ENCODE measurements at regions not wholly inside any gene's neighbourhood (a gene's known extent, or its start where the extent isn't known, plus 50 kb on each side); places are given as distances from the start of the nearest gene placed in this dataset.

DNA sequence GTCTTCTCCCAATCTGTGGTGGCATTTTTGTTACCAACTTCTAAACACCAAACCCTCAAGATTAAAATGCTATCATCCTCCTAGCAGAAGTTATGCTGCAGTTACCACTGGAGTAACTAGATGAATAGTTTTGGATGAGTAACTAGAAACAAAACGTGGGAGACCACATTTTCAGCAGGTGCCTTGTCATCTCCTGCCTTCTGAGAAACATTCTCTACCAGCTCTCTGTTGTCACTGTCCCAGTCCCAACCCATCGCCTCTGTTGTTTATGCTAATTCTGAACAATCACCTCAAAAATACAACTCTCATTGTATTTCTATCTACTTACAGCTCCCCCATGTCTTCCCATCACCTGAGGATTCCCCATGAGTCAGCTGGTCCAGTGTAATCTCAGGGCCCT is 652.5 kb upstream of the ADAMTS16 start:
- no peak for DNase-seq (ENCODE audit: low read depth in 2 of 2)

GRCh38 chr5:4511996-4512656 is 628.0 kb upstream of the ADAMTS16 start:
- DNase-seq (ENCODE audit: low read depth in 2 of 2), result no peak

GRCh38 chr5:4513381-4513780 is 626.7 kb upstream of the ADAMTS16 start:
- DNase-seq (ENCODE audit: low read depth in 2 of 2), result no peak

- no peak for DNase-seq (ENCODE audit: low read depth in 2 of 2)
These were observed 626.0 kb upstream of the ADAMTS16 start for GRCh38 chr5:4514067-4514648.

DNA sequence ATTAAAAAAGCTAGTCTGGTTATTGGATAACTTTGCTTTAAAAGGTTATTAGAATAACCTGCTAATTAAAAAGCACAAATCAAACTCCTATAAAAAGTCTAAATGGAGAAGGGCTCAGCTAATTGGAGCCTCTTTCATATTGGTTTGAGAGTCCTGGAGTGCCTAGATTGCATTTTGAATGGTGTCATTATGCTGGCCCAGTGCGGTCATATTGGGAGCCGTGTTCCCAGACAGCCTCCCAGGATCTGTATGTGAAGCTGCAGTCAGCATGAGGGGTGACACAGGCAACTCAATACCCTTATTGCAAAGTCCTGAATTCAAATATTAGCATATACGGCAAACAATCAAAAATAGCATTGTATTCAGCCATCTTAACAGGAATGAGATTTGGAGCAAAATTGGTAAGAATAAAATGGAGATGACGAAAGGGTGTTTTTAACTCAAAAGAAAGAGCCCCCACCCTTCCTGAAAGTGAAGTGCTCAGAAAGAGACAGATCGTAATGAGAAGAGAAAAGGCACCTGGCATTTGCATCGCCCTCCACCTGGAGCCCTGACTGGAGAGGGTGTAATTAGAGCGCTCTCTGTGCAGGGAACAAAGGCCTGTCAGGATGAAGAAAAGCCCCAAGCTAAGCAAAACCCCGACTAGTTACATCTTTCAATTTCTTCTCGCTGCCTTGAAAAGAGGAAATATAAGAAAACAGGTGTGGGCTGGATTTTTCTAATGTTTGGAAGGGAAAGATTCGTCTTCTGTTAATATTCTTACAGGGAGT is 621.0 kb upstream of the ADAMTS16 start:
- no peak for DNase-seq (ENCODE audit: low read depth in 2 of 2)

- DNase-seq (ENCODE audit: low read depth in 2 of 2), result no peak
These were observed 619.6 kb upstream of the ADAMTS16 start for GRCh38 chr5:4520559-4520958.

GRCh38 chr5:4523038-4523437 is 617.1 kb upstream of the ADAMTS16 start:
- no peak for DNase-seq (ENCODE audit: low read depth in 2 of 2)

DNA sequence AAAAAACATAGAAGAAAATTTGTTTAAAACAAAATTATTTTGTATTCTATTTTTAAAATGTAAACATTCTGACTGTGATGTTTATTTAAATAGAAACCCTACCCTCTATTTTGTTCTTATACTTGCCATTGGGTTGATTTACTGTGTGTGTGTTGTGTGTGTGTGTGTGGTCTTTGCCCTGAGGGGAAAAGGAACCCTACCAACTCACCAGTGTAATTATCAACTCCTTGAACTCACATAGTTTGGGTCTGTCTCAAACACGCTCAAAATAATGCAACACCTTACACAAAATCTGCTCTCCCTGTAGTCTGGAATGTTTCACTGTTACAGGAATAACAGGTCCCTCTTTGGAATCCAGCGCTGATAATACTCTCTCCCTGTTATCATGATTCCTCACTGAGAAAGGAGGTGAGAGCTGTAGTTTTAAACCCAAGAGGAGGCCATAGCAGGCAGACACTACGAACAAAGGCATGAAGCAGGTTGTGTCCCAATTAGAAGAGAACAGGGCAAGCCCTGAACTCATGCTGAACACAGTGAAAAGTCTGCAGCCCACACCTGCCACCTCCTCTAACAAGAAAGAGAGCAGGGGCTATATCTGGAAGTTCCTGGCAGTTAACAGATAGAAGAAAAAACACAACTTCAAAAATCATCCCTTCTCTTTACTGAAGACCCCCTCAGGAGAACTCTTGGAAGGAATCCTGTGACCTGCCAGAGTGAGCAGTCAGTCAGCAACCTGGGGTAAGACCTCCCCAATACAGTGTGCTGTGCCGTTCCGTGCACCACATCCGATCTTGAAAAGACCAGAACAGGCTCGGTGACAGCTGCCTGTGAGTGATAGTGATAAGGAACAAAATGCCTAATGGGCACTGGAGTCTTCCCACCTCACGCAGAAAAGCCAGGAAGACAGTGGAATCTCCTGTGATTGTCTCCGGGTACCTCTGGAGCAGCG is 608.1 kb upstream of the ADAMTS16 start:
- DNase-seq (ENCODE audit: low read depth in 2 of 2), result no peak

DNA sequence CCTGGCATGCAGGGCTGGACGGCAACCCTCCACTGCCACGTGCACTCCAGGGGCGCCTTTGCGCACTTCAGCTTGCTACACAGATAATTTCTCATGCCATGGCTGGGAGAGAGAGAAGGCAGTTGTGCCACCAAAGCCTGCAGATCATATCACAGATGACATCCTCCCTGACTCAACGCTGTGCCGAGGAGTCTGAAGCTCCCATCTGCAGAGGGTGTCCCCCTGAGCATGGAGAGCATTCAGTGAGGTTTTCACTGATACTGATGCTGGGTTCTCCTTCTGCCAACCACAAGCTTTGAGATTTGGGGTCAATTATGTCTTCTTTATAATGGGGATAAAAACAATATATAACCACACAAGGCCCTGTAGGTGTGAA is 607.4 kb upstream of the ADAMTS16 start:
- no peak for DNase-seq (ENCODE audit: low read depth in 2 of 2)

- no peak for DNase-seq (ENCODE audit: low read depth in 2 of 2)
These were observed 606.5 kb upstream of the ADAMTS16 start for GRCh38 chr5:4533457-4534105.

DNA sequence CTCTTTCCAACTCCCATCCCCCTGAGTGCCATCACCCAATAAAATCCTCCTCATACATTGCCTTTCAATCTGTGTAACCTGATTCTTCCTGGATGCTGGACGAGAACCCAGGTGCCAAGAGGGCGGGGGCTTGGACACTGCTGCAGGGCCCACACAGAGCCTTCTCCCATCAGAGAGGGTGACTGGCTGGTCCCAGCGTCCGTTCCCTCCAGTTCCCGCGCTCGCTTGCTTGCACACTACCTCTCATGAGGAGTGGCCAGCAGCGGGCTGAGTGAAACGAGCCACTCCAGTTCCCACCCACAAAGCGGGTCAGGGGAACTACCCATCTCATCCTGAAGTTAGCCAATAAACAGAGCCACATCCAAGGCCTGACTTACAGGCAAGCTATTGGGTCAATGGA is 602.6 kb upstream of the ADAMTS16 start:
- DNase-seq (ENCODE audit: low read depth in 2 of 2), result no peak

DNA sequence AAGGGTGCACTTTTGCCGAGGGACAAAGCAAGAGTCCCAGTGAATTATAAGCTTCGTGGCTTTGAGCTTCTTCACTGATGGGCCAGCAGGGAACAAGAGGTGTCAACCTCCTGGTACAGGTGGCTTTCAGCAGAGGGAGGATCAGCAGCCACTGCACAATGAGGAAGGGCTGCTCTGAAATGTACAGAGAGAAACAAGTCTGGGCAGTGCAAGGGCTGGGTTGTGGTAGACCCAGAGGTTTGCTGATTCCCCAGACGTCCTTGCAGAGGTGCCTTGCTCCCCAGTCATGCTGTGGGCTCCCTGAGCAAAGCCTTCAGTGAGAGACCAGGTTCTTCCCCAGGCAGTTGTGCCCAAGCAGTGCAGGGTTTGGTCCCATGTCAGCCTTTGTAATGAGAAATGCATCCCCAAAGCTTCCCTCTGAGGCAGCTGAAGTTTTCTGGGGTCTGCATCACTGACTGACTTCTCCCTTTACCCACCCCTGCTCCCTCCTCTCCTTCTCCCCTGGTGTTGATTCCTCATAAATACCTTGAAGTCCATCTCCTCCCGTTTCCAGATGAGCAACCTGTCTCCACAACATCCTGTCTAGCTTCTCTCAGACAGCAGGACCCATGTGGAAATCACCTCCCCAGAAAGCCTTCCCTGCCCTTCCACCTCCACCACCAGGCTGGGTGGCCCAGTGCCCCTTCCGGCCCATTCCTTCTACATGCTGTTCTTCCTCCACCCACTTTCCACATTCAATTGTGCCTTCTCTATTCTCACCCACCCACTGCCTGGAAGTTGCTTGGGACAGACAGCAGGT is 599.6 kb upstream of the ADAMTS16 start:
- DNase-seq (ENCODE audit: low read depth in 2 of 2), result no peak

DNA sequence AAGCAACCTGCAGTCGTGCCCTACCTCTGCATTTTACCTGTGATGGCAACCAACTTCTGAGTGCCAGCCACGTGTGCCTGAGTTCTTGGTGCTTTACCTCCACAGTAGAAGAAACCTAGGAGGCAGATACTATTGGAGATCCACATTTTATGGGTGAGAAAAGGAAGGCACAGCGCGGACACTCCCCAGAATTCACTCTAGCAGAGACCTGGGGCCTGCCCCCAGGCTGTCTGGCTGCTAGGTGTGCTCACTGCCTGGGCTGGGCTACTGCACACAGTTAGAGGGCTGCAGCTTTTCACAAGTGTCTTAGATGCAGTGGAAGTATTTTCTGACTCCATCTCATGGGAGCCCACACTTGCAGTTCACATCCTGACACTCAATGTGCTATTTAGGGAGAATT is 598.8 kb upstream of the ADAMTS16 start:
- DNase-seq (ENCODE audit: low read depth in 2 of 2), result no peak

GRCh38 chr5:4542145-4542778 is 597.9 kb upstream of the ADAMTS16 start:
- DNase-seq (ENCODE audit: low read depth in 2 of 2), result no peak

GRCh38 chr5:4544049-4544670 is 596.0 kb upstream of the ADAMTS16 start:
- no peak for DNase-seq (ENCODE audit: low read depth in 2 of 2)

GRCh38 chr5:4547547-4547946 is 592.6 kb upstream of the ADAMTS16 start:
- DNase-seq (ENCODE audit: low read depth in 2 of 2), result no peak

DNA sequence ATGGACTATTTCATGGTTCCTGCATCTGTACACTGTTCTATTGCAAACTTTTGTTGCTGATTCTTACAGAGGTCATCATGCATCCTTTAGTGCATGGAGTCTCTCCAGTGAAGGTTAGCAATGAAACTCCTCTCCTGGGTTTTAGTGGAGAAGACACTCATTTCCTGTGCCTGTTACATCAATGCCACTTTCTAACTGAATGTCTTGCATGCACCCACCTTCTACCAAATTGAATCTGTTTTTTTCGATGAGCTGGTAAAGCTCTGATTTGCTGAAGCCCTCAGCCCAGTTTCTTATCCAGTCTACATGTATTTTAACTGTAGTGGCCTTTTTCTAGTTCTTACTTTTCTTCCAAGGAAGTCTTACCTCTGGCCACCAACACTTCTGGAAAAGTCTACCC is 591.8 kb upstream of the ADAMTS16 start:
- DNase-seq (ENCODE audit: low read depth in 2 of 2), result no peak

GRCh38 chr5:4549351-4549750 is 590.8 kb upstream of the ADAMTS16 start:
- DNase-seq (ENCODE audit: low read depth in 2 of 2), result no peak

DNA sequence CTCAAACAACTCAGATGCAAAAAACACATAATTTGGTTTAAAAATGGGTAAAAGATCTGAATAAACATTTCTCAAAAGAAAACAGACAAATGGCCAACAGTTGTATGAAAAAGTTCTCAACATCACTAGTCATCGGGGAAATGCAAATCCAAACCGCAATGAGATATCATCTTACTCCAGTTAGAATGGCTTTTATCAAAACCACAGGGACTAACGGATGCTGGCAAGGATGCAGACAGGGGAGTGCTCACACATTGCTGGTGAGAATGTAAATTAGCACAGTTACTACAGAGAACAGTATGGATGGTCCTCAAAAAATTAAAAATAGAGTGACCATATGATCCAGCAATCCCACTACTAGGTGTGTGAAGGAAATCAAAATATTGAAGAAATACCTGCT is 589.1 kb upstream of the ADAMTS16 start:
- DNase-seq (ENCODE audit: low read depth in 2 of 2), result no peak

- no peak for DNase-seq (ENCODE audit: low read depth in 2 of 2)
These were observed 587.0 kb upstream of the ADAMTS16 start for GRCh38 chr5:4553130-4553529.

Data from stimulated activated CD4-positive, alpha-beta T cell treated with anti-CD3 and anti-CD28 coated beads, Interleukin-1b, Interleukin-23, amount 100 ng/mL, for 1 hour (primary cell).